T-cell (primary cell): ENCODE measurements at regions not wholly inside any gene's neighbourhood (a gene's known extent, or its start where the extent isn't known, plus 50 kb on each side); places are given as distances from the start of the nearest gene placed in this dataset.

Source experiments
- ATAC-seq, 4 experiments: fragments of 200-7000 bp in 3 of 4; fragments of 150-1000 bp in 1 of 4; cut with Tn5 transposase; replicated peaks in 1 of 4; 1 replicate in 3 of 4; 2 replicates in 1 of 4; pipeline ENCODE4 v1.10.0; 2021; ENCODE audit warnings: moderate library complexity in 3 of 4, mild to moderate bottlenecking in 2 of 4, moderate number of reproducible peaks in 1 of 4
- CTCF ChIA-PET, 2 donors: fragments of 300-600 bp; sonication (Branson Sonifier 250); formaldehyde crosslinking; loops; one replicate each; lab custom pipeline; 2022; ENCODE audit warnings: antibody characterized with exemption in 2 of 2; lab: Charles Lee
- POLR2A ChIA-PET, 2 donors: fragments of 300-600 bp; sonication (Branson Sonifier 250); formaldehyde crosslinking; loops; one replicate each; lab custom pipeline; 2022; ENCODE audit warnings: antibody characterized with exemption in 2 of 2; lab: Charles Lee
- DNase-seq, 35 experiments: peaks; one replicate each; pipeline versions ENCODE4 v3.0.0 to v3.0.0-alpha.2; 2013 to 2023
- H3K27ac ChIP-seq: one replicate; pipeline ENCODE4 v1.5.1; 2013; ENCODE audit warnings: low read length
- H3K27me3 ChIP-seq, 2 experiments: replicated peaks in 1 of 2; 1 replicate in 1 of 2; 2 replicates in 1 of 2; pipeline versions ENCODE4 v1.6.1 to v1.7.0; 2013; ENCODE audit warnings: low read length in 1 of 2, mixed read lengths in 1 of 2; ENCODE audit not compliant: control insufficient read depth in 2 of 2, insufficient read depth in 2 of 2; ENCODE audit errors: extremely low read depth in 1 of 2
- H3K36me3 ChIP-seq, 2 donors: 1 replicate in 1 of 2; 2 replicates in 1 of 2; pipeline versions ENCODE4 v1.6.1 to v1.7.0; 2013; ENCODE audit warnings: low read length in 1 of 2; ENCODE audit not compliant: control insufficient read depth in 2 of 2, insufficient read depth in 1 of 2; ENCODE audit errors: extremely low read depth in 1 of 2
- H3K4me1 ChIP-seq, 2 experiments: 1 replicate in 1 of 2; 2 replicates in 1 of 2; pipeline versions ENCODE4 v1.6.1 to v1.7.0; 2013; ENCODE audit warnings: low read length in 2 of 2, mixed read lengths in 1 of 2; ENCODE audit not compliant: insufficient read depth in 2 of 2, control insufficient read depth in 1 of 2; ENCODE audit errors: extremely low read depth in 1 of 2
- H3K4me3 ChIP-seq, 2 donors: 1 replicate in 1 of 2; 2 replicates in 1 of 2; pipeline versions ENCODE4 v1.5.1 to v1.7.0; 2013; ENCODE audit warnings: mild to moderate bottlenecking in 2 of 2, low read length in 1 of 2, moderate library complexity in 1 of 2; ENCODE audit not compliant: control insufficient read depth in 1 of 2; ENCODE audit errors: extremely low read depth in 1 of 2
- H3K9me3 ChIP-seq: 2 replicates; pipeline ENCODE4 v1.7.0; 2013
- H3K27ac Mint-ChIP-seq, 2 donors: one replicate each; pipeline ENCODE4 v1.8.0; 2020 to 2021; ENCODE audit warnings: mild to moderate bottlenecking in 2 of 2, mixed read lengths in 2 of 2
- H3K27me3 Mint-ChIP-seq, 2 donors: one replicate each; pipeline ENCODE4 v1.8.0; 2021 to 2022; ENCODE audit warnings: mixed read lengths in 2 of 2
- H3K36me3 Mint-ChIP-seq: one replicate; pipeline ENCODE4 v1.8.0; 2021; ENCODE audit warnings: mixed read lengths
- H3K4me1 Mint-ChIP-seq, 3 donors: one replicate each; pipeline ENCODE4 v1.8.0; 2020 to 2022; ENCODE audit warnings: mixed read lengths in 3 of 3, mild to moderate bottlenecking in 1 of 3
- H3K4me3 Mint-ChIP-seq, 3 donors: one replicate each; pipeline ENCODE4 v1.8.0; 2020 to 2022; ENCODE audit warnings: mild to moderate bottlenecking in 3 of 3, mixed read lengths in 3 of 3, moderate library complexity in 3 of 3
- H3K9me3 Mint-ChIP-seq, 3 donors: one replicate each; pipeline ENCODE4 v1.8.0; 2020 to 2022; ENCODE audit warnings: mixed read lengths in 3 of 3
- WGBS: methylation state at CpG from one replicate; pipeline ENCODE4 v1.1.5; 2013; ENCODE audit warnings: missing lambda C conversion rate; ENCODE audit not compliant: insufficient coverage; 5-methylcytosine and 5-hydroxymethylcytosine counted together

GRCh38 chr3:104990758-104991157 lies 376.0 kb upstream of the ALCAM start:
- ChIA-PET CTCF (no interaction called here), POLR2A (no interaction called here)
- Mint-ChIP-seq H3K27me3 (no peaks in the 10 kb centered on the region), H3K4me1 (no peaks in the 10 kb centered on the region), H3K36me3 (no peaks in the 10 kb centered on the region), H3K9me3 (no peaks in the 10 kb centered on the region), H3K27ac (no peak overlapping the region), H3K4me3 (no peak overlapping the region)
- Histone ChIP-seq H3K4me3 (no peak overlapping the region), H3K27ac (no peak overlapping the region), H3K27me3 (no peaks in the 10 kb centered on the region), H3K36me3 (no peaks in the 10 kb centered on the region), H3K9me3 (no peaks in the 10 kb centered on the region), H3K4me1 (no peaks in the 10 kb centered on the region)
- no CpG with 5 or more reads among the region's 2 CpGs for WGBS
- DNase-seq: no peak
- ATAC-seq: no peak

GRCh38 chr3:104992676-104993075 lies 374.0 kb upstream of the ALCAM start:
- Histone ChIP-seq H3K27me3 (no peaks in the 10 kb centered on the region), H3K4me3 (no peak overlapping the region), H3K9me3 (no peaks in the 10 kb centered on the region), H3K27ac (no peak overlapping the region), H3K4me1 (no peaks in the 10 kb centered on the region), H3K36me3 (no peaks in the 10 kb centered on the region)
- Mint-ChIP-seq H3K27ac (no peak overlapping the region), H3K27me3 (no peaks in the 10 kb centered on the region), H3K9me3 (peaks cover 0 to under 1% (median 0%) of the 10 kb centered on the region in 3 donors), H3K4me3 (no peak overlapping the region), H3K36me3 (no peaks in the 10 kb centered on the region), H3K4me1 (no peaks in the 10 kb centered on the region)
- DNase-seq (no peak), ATAC-seq (no peak)
- 100% methylated on average over 1 of the region's 3 CpGs for WGBS
- POLR2A ChIA-PET: no interaction called here
- CTCF ChIA-PET: no interaction called here

DNA sequence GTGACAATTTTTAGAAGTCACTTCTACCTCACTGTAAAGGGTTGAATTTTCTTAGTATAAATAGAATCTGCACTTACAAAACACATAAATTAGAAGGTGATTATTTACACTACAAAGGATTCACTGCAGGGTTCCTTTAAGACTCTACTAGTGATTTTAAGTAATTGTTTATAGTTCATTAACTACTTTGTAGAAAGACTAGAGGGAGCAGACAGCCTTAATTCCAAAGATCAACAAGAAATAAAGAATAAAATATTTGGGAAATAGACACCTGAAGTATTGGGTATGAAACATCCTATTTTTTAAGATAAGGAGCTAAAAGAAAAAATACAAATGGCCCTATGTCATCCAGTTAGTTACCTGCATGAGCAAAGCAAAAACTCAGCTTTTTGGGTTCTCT lies 360.5 kb upstream of the ALCAM start:
- Histone ChIP-seq H3K4me1 (no peaks in the 10 kb centered on the region), H3K27me3 (no peaks in the 10 kb centered on the region), H3K36me3 (no peaks in the 10 kb centered on the region), H3K9me3 (no peaks in the 10 kb centered on the region), H3K27ac (no peak overlapping the region), H3K4me3 (no peak overlapping the region)
- H3K27ac Mint-ChIP-seq: no peak overlapping the region
- peaks cover 4% of the 10 kb centered on the region in 3 donors for H3K9me3 Mint-ChIP-seq
- ATAC-seq (no peak), DNase-seq (no peak)
- H3K4me3 Mint-ChIP-seq: no peak overlapping the region
- ChIA-PET CTCF (no interaction called here), POLR2A (no interaction called here)
- no peaks in the 10 kb centered on the region for H3K4me1 Mint-ChIP-seq
- no peaks in the 10 kb centered on the region for H3K27me3 Mint-ChIP-seq
- H3K36me3 Mint-ChIP-seq: no peaks in the 10 kb centered on the region

DNA sequence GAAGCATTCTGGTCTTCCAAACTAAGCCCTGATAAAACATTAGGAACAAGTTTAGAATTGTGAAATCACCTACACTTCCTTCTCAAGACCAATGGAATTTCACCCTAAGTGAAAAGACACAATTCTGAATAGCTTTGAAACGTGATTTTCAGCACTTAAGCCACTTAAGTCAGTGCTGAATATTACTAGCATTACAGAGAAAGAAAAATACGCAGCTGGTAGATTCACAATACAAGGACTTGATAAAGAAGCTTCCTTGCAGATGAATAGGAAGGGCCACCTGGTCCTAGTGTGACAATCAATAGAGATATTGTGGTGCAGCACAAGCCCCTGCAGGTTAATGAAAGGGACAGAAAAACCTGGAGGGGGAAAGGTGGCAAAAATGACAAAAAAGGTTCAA lies 353.1 kb upstream of the ALCAM start:
- no peak overlapping the region for H3K27ac Mint-ChIP-seq
- H3K27me3 Mint-ChIP-seq: no peaks in the 10 kb centered on the region
- Histone ChIP-seq H3K27ac (no peak overlapping the region), H3K4me1 (no peaks in the 10 kb centered on the region), H3K9me3 (no peaks in the 10 kb centered on the region), H3K27me3 (no peaks in the 10 kb centered on the region), H3K4me3 (no peak overlapping the region), H3K36me3 (no peaks in the 10 kb centered on the region)
- WGBS: no CpG with 5 or more reads among the region's 2 CpGs
- POLR2A ChIA-PET: no interaction called here
- no peaks in the 10 kb centered on the region for H3K36me3 Mint-ChIP-seq
- DNase-seq (no peak), ATAC-seq (no peak)
- CTCF ChIA-PET: no interaction called here
- H3K4me3 Mint-ChIP-seq: no peak overlapping the region
- H3K9me3 Mint-ChIP-seq: peaks cover 0 to 4% (median 4%) of the 10 kb centered on the region in 3 donors
- no peaks in the 10 kb centered on the region for H3K4me1 Mint-ChIP-seq

- no peaks in the 10 kb centered on the region for H3K36me3 ChIP-seq
- ATAC-seq: no peak
- no peak for DNase-seq
- no peak overlapping the region for H3K4me3 ChIP-seq
- H3K36me3 Mint-ChIP-seq: no peaks in the 10 kb centered on the region
- H3K9me3 Mint-ChIP-seq: no peaks in the 10 kb centered on the region
- H3K4me1 ChIP-seq: no peaks in the 10 kb centered on the region
- H3K4me3 Mint-ChIP-seq: no peak overlapping the region
- H3K27me3 ChIP-seq: no peaks in the 10 kb centered on the region
- H3K9me3 ChIP-seq: no peaks in the 10 kb centered on the region
- no peak overlapping the region for H3K27ac Mint-ChIP-seq
- H3K4me1 Mint-ChIP-seq: no peaks in the 10 kb centered on the region
- no CpG with 5 or more reads among the region's 1 CpG for WGBS
- no peaks in the 10 kb centered on the region for H3K27me3 Mint-ChIP-seq
- CTCF ChIA-PET: no interaction called here
- H3K27ac ChIP-seq: no peak overlapping the region
- POLR2A ChIA-PET: interaction anchor here in 1 of 2 donors (0.5 kb wide), 1 partner anchor 1606 kb away, joined by 4 read pairs; no protein-coding TSS in a partner anchor
Measured at GRCh38 chr3:105014631-105015030, 352.1 kb upstream of the ALCAM start.

DNA sequence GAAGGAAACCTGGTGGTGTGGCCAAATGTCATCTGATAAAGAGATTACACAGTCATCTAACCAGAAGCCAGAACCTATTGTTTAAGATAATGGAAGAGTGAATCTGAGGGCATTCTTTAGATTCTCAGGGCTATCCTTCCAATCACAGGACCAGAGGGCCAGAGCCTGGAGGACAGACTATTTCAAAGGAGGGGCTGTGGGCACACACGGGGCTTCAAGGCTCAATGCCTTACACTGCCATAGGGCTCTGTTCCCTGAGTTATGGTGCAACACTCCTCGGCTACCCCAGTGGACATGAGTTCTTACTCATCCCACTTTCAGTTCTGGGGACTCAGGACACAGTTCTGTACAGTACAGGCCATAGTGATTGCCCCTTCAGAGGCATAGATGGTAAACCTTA lies 343.9 kb upstream of the ALCAM start:
- H3K27me3 Mint-ChIP-seq: no peaks in the 10 kb centered on the region
- 47% methylated on average over 2 of the region's 2 CpGs for WGBS
- no peak overlapping the region for H3K27ac ChIP-seq
- no peaks in the 10 kb centered on the region for H3K27me3 ChIP-seq
- H3K4me3 Mint-ChIP-seq: no peak overlapping the region
- ChIA-PET CTCF (no interaction called here), POLR2A (no interaction called here)
- no peaks in the 10 kb centered on the region for H3K4me1 ChIP-seq
- no peak for ATAC-seq
- no peaks in the 10 kb centered on the region for H3K9me3 Mint-ChIP-seq
- no peaks in the 10 kb centered on the region for H3K36me3 Mint-ChIP-seq
- no peak overlapping the region for H3K27ac Mint-ChIP-seq
- no peak for DNase-seq
- no peak overlapping the region for H3K4me3 ChIP-seq
- H3K4me1 Mint-ChIP-seq: no peaks in the 10 kb centered on the region
- no peaks in the 10 kb centered on the region for H3K36me3 ChIP-seq
- H3K9me3 ChIP-seq: no peaks in the 10 kb centered on the region

DNA sequence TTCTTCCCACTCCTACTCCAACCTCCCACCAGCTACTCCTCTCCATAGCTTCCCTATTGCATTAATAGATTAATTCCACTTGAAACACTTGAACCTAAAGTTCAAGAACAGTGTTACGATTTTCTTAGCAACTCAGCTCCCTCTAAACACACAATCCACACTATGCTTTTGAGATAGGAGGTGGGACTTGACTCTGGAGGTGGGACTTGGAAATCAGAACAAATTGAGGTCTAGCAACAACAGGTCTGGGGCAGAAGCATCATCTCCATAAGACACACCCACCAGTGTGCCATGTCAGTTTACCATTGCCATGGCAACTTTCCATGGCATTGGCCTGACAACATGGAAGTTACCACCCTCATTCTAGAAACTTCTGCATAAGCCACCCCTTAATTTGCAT lies 336.5 kb upstream of the ALCAM start:
- no peaks in the 10 kb centered on the region for H3K36me3 Mint-ChIP-seq
- H3K27me3 Mint-ChIP-seq: no peaks in the 10 kb centered on the region
- H3K36me3 ChIP-seq: no peaks in the 10 kb centered on the region
- DNase-seq (no peak), ATAC-seq (no peak)
- H3K4me3 ChIP-seq: no peak overlapping the region
- no peak overlapping the region for H3K27ac Mint-ChIP-seq
- ChIA-PET CTCF (no interaction called here), POLR2A (no interaction called here)
- no peak overlapping the region for H3K27ac ChIP-seq
- no peaks in the 10 kb centered on the region for H3K9me3 Mint-ChIP-seq
- no peaks in the 10 kb centered on the region for H3K9me3 ChIP-seq
- no peaks in the 10 kb centered on the region for H3K4me1 ChIP-seq
- no peak overlapping the region for H3K4me3 Mint-ChIP-seq
- WGBS: no CpG with 5 or more reads among the region's 1 CpG
- no peaks in the 10 kb centered on the region for H3K4me1 Mint-ChIP-seq
- H3K27me3 ChIP-seq: no peaks in the 10 kb centered on the region
